LNCaP clone FGC (cell line): ENCODE measurements at regions not wholly inside any gene's neighbourhood (a gene's known extent, or its start where the extent isn't known, plus 50 kb on each side); places are given as distances from the start of the nearest gene placed in this dataset.

ENCODE experiments used
- DNase-seq: peaks from one replicate; pipeline ENCODE4 v3.0.0-alpha.2; 2011; ENCODE audit warnings: low read depth
- H3K4me3 ChIP-seq: 2 replicates; pipeline ENCODE4 v1.5.1; 2011; ENCODE audit warnings: mild to moderate bottlenecking, low read depth, low read length, control low read depth
- TF ChIP-seq, protein P1 (sequence below): IDR thresholded peaks from 2 replicates; pipeline ENCODE4 v1.5.1; 2012; ENCODE audit warnings: mild to moderate bottlenecking; ENCODE audit not compliant: control insufficient read depth, insufficient read depth; ENCODE audit errors: extremely low read depth

DNA sequence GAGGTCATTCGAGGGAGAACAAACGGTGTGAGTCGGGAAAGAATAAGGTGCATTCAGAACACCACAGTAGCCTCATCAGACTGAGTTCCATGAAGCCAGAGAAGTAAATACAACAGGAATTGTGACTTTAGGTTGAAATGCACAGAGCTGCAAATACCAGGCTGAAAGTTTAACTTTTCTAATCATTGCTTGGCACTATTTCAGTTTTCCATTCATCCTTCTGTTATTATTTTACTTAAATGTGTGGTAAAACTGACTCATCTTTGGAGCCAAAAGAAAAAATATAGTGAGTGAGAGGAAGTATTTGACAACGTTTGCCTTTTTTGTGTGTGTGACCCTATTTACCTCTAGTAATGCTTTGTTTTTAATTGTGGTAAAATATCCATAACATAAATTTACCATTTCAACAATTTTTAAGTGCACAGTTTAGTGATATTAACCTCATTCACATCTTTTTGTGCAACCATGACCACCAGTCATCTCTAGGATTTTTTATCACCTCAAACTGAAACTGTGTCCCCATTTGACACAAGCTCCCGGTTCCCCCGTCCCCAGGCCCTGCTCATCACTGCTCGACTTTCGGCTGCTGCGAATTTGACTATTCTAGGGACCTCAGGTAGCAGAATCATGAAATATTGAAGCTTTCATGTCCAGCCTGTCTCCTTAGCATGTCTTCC is 166.8 kb downstream of the HSD17B3 start:
- no peak for DNase-seq
- TF ChIP-seq, protein P1, sequence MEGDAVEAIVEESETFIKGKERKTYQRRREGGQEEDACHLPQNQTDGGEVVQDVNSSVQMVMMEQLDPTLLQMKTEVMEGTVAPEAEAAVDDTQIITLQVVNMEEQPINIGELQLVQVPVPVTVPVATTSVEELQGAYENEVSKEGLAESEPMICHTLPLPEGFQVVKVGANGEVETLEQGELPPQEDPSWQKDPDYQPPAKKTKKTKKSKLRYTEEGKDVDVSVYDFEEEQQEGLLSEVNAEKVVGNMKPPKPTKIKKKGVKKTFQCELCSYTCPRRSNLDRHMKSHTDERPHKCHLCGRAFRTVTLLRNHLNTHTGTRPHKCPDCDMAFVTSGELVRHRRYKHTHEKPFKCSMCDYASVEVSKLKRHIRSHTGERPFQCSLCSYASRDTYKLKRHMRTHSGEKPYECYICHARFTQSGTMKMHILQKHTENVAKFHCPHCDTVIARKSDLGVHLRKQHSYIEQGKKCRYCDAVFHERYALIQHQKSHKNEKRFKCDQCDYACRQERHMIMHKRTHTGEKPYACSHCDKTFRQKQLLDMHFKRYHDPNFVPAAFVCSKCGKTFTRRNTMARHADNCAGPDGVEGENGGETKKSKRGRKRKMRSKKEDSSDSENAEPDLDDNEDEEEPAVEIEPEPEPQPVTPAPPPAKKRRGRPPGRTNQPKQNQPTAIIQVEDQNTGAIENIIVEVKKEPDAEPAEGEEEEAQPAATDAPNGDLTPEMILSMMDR, result no peak
- H3K4me3 ChIP-seq, result no peak overlapping the region

DNA sequence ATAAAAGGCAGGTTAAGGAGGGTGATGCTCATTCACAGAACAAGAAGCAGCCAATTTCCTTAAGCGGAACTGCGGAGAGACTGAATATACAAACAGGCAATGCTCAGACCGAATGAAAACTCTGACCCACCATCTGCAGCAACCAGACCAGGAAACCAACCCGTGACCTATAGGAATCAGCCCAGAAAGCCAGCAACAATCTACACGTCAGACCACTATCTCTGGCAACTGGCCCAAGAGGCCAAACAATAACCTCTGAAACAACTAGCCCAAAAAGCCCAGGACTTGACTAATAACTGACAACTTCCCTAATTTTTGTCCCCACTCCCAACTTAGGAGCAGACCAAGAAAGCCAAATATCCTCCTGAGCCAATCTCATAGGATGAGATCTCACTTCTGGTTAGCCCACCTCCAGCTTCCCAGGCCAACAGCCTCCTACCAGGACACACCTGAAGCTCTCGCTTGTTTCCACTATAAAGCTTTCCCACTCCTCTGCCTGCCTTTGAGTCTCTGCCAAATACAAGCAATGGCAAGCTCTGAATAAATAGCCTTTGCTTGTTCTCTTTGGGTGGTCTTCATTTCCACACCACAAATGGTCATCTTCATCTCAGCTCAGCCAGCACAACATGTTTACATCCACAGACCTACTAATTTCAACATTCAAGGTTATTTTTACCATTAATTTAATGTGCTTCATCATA is 168.5 kb downstream of the HSD17B3 start:
- TF ChIP-seq, protein P1, result no peak
- no peak overlapping the region for H3K4me3 ChIP-seq
- no peak for DNase-seq

DNA sequence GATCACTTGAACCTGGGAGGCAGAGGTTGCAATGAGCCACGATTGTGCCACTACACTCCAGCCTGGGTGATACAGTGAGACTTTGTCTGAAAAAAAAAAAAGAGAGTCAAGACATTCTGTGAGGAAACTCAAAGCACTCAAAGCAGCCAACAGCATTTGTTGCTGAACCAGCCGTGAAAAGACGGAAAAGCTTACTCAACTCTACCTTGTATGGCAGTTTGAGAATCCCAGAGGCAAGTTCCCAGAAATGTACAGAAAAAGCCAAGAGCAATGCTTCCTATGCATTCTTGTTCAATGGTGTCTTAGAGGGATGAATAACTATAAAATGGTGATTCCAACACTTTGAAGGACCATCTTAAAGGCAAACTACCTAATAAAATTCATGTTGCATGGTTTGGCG is 170.2 kb downstream of the HSD17B3 start:
- no peak overlapping the region for H3K4me3 ChIP-seq
- TF ChIP-seq, protein P1, result no peak
- DNase-seq, result no peak

DNA sequence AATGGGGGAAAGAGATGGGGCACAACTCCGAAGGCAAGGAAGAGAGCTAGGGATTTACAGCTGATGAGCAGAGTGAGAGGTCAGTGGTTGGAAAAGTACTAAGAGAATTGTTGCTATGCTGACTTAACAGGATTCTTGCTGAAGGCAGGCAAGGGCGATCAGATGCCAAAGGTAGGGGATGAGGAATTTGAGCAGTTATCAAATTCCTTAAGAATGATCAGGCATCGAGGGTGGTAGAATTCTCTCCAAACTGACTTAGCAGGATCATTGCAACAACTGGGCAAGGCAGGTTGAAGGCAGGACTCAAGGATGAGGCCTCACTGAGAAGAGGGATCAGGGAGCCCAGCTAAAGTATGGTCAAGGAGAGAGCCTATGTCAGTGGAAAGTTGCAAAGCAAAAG is 171.0 kb downstream of the HSD17B3 start:
- no peak for DNase-seq
- TF ChIP-seq, protein P1, result no peak

DNA sequence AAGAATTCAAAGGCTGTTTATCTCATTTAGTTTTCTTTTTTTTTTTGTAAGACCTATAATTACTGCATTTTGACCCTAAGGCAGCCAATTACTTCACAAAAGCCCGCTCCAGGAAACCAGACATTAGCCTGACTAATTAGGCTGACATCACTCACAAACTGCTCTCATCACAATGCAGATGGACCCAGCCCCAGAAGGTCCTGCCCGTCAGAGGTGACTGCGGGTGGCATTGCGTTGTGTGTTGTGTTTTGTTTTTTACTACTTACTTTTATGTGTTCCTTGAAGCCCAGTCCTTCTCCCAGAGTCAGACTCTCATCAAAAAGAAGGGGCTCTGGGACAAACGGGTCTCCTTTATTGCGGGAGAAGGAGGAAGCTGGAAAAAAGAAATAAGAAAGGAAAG is 172.2 kb downstream of the HSD17B3 start:
- no peak for DNase-seq
- H3K4me3 ChIP-seq, result no peak overlapping the region
- TF ChIP-seq, protein P1, result no peak

More for the DNA sequence above, 171.0 kb downstream of the HSD17B3 start:
- H3K4me3 ChIP-seq, result no peak overlapping the region

DNA sequence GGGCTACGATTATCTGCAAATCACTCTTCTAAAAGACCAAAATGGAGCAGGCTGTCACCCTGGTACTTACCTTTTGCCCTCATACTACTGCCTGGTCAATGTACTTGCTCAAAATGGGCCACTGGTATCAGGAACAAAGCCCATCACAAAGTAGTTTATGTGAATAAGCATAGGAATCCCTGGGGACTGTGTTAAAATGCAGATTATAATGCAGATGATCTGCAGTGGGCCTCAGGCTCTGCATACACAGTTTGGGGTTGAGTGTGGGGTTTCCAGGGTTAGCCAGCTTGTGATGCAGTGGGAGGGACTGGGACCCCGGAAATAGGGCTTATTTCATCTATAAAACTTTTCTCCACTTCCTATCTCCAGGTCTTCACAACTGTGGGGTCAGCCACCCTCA is 173.1 kb downstream of the HSD17B3 start:
- no peak for DNase-seq
- no peak overlapping the region for H3K4me3 ChIP-seq
- TF ChIP-seq, protein P1, result no peak

DNA sequence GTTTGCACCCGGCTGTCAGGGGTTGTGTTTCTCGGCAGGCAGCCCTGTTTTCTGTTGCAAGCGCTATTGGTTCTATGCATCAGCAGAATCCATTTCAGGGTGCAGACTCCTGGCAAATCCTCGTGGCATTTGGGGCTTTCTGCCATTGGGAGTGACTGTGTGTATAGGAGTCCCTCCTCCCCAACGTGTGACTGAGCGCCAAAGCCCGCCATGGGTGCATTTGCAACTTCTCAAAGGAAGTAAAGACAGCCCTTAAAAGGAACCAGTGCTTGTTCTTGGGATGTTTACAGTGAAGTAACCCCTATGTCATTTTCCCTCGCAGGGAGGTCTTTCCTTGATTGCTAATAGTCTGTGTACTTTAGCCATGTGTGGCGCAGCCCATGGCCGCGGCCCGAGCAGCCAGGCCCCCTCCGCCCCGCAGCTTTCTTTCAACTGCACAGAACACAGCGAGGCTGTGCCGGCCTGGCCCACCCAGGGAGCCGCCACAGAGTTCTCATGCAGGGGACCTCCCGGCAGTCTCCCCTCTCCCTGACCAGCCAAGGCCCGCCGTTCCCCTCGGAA is 175.6 kb downstream of the HSD17B3 start:
- no peak overlapping the region for H3K4me3 ChIP-seq
- TF ChIP-seq, protein P1, result no peak
- DNase-seq, result no peak
